ENCODE measurements at regions not wholly inside any gene's neighbourhood (a gene's known extent, or its start where the extent isn't known, plus 50 kb on each side); places are given as distances from the start of the nearest gene placed in this dataset.

DNA sequence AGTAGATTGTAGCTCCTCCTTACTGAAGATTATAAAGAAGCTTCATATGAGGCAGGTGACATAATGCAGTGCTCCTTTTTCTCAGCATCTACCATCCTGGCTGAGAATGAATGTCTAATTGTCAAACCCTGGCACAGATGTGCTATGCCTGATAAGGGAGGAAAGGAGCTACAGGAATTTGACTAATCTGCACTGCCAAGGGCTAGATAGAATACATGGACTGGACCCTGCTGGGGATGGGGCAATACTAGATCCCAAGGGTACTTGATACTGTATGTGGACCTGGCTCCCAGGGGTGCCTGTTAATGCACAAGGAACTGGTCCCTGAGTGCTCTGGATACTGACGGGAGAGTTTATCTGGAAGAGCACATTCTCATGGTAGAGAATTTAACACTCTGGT lies 362.2 kb upstream of the EMCN start:
- ChIA-PET CTCF (no interaction called here), POLR2A (ENCODE audit: unreplicated experiment) (no interaction called here)
- Histone ChIP-seq H3K9me3 (ENCODE audit: insufficient read depth, low read depth) (no peaks in the 10 kb centered on the region), H3K27ac (no peak overlapping the region), H3K4me1 (replicated peaks; ENCODE audit: insufficient read depth) (no peaks in the 10 kb centered on the region), H3K4me2 (no peak overlapping the region), H3K36me3 (ENCODE audit: low read depth) (no peaks in the 10 kb centered on the region), H3K4me3 (no peak overlapping the region), H4K20me1 (ENCODE audit: insufficient read depth) (no peaks in the 10 kb centered on the region), H3F3A (ENCODE audit: insufficient read depth, low read depth) (no peaks in the 10 kb centered on the region), H3K9me2 (ENCODE audit: insufficient read depth) (no peaks in the 10 kb centered on the region), H2AFZ (no peak overlapping the region), H3K79me2 (ENCODE audit: low read depth) (no peaks in the 10 kb centered on the region), H3K27me3 (ENCODE audit: insufficient read depth, low read depth) (no peaks in the 10 kb centered on the region)
- TF ChIP-seq, protein P1, sequence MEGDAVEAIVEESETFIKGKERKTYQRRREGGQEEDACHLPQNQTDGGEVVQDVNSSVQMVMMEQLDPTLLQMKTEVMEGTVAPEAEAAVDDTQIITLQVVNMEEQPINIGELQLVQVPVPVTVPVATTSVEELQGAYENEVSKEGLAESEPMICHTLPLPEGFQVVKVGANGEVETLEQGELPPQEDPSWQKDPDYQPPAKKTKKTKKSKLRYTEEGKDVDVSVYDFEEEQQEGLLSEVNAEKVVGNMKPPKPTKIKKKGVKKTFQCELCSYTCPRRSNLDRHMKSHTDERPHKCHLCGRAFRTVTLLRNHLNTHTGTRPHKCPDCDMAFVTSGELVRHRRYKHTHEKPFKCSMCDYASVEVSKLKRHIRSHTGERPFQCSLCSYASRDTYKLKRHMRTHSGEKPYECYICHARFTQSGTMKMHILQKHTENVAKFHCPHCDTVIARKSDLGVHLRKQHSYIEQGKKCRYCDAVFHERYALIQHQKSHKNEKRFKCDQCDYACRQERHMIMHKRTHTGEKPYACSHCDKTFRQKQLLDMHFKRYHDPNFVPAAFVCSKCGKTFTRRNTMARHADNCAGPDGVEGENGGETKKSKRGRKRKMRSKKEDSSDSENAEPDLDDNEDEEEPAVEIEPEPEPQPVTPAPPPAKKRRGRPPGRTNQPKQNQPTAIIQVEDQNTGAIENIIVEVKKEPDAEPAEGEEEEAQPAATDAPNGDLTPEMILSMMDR (conservative IDR thresholded peaks at IDR 0.05) = no peak
- TF ChIP-seq EZH2 (IDR thresholded peaks at IDR 0.05; ENCODE audit: low read depth) = no peak
- DNase-seq = no peak
- BruUV-seq (replicated peaks) = no TSS peak
- intact Hi-C loops (cut with micrococcal nuclease; ENCODE audit: unreplicated experiment) = no loop called here

DNA sequence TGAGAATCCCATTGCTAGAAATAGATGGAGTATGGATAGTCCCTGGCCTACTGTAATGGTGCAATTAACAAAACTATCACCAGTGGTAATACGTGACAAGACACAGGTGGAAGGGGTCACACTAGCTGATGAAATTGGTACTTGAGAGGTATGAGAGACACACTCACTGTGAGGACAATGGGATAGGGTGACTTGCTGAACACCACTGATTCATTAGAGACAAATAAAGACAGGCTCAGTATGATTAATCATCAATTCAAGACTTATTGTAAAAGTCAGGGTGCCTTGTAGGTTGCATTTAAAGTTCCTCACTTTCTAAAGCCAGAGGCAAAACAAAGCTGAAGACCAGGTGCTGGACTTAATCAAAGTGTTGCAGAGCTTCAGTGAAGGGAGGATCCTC lies 361.6 kb upstream of the EMCN start:
- Histone ChIP-seq H3K79me2 (ENCODE audit: low read depth) (no peaks in the 10 kb centered on the region), H3K36me3 (ENCODE audit: low read depth) (no peaks in the 10 kb centered on the region), H3K4me2 (no peak overlapping the region), H3K4me3 (no peak overlapping the region), H3K9me3 (ENCODE audit: insufficient read depth, low read depth) (no peaks in the 10 kb centered on the region), H3K27me3 (ENCODE audit: insufficient read depth, low read depth) (no peaks in the 10 kb centered on the region), H3F3A (ENCODE audit: insufficient read depth, low read depth) (no peaks in the 10 kb centered on the region), H2AFZ (no peak overlapping the region), H3K4me1 (replicated peaks; ENCODE audit: insufficient read depth) (no peaks in the 10 kb centered on the region), H3K9me2 (ENCODE audit: insufficient read depth) (no peaks in the 10 kb centered on the region), H3K27ac (no peak overlapping the region), H4K20me1 (ENCODE audit: insufficient read depth) (no peaks in the 10 kb centered on the region)
- no peak for TF ChIP-seq EZH2 (IDR thresholded peaks at IDR 0.05; ENCODE audit: low read depth)
- TF ChIP-seq, protein P1 (conservative IDR thresholded peaks at IDR 0.05) = no peak
- DNase-seq = no peak
- BruUV-seq (replicated peaks) = no TSS peak
- intact Hi-C loops (cut with micrococcal nuclease; ENCODE audit: unreplicated experiment) = no loop called here
- ChIA-PET CTCF (no interaction called here), POLR2A (ENCODE audit: unreplicated experiment) (no interaction called here)

DNA sequence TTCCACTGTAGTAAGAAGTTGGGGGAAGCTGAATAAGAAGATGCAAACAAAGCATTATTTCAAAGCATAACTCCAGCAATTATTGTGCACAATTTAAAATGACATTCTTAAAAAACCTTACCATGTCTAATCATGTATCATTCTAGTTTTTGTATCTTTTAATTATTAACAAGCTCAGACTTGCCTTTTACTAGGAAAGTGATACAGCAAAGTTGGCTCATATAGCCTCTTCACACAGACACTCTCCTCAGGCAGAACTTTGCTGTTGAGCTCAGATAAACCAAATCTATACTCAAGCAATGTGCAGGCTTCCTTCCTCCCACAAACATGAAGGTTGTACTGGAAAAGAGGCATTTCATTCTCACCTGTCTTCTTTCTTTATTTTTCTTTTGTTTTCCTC lies 358.7 kb upstream of the EMCN start:
- no peak overlapping the region for H3K4me2 ChIP-seq
- no peaks in the 10 kb centered on the region for H3K9me2 ChIP-seq (ENCODE audit: insufficient read depth)
- CTCF ChIA-PET = no interaction called here
- POLR2A ChIA-PET (ENCODE audit: unreplicated experiment) = no interaction called here
- H3K79me2 ChIP-seq (ENCODE audit: low read depth) = no peaks in the 10 kb centered on the region
- H3F3A ChIP-seq (ENCODE audit: insufficient read depth, low read depth) = no peaks in the 10 kb centered on the region
- no peak for DNase-seq
- no peaks in the 10 kb centered on the region for H3K9me3 ChIP-seq (ENCODE audit: insufficient read depth, low read depth)
- H3K4me3 ChIP-seq = no peak overlapping the region
- no peaks in the 10 kb centered on the region for H3K27me3 ChIP-seq (ENCODE audit: insufficient read depth, low read depth)
- H3K4me1 ChIP-seq (replicated peaks; ENCODE audit: insufficient read depth) = no peaks in the 10 kb centered on the region
- intact Hi-C loops (cut with micrococcal nuclease; ENCODE audit: unreplicated experiment) = no loop called here
- H3K36me3 ChIP-seq (ENCODE audit: low read depth) = no peaks in the 10 kb centered on the region
- H4K20me1 ChIP-seq (ENCODE audit: insufficient read depth) = no peaks in the 10 kb centered on the region
- H2AFZ ChIP-seq = no peak overlapping the region
- TF ChIP-seq, protein P1 (conservative IDR thresholded peaks at IDR 0.05) = no peak
- TF ChIP-seq EZH2 (IDR thresholded peaks at IDR 0.05; ENCODE audit: low read depth) = no peak
- H3K27ac ChIP-seq = no peak overlapping the region
- BruUV-seq (replicated peaks) = no TSS peak
